Liver (tissue), 8 donors: ENCODE measurements at regions not wholly inside any gene's neighbourhood (a gene's known extent, or its start where the extent isn't known, plus 50 kb on each side); places are given as distances from the start of the nearest gene placed in this dataset.

Source experiments
- DNase-seq: peaks from one replicate; pipeline ENCODE4 v3.0.0-alpha.2; 2017; ENCODE audit warnings: low spot score
- H3K27ac ChIP-seq, 2 donors: one replicate each; pipeline ENCODE4 v1.7.0; 2013; ENCODE audit warnings: inconsistent platforms in 2 of 2, low read length in 2 of 2, control low read depth in 1 of 2, low read depth in 1 of 2, mild to moderate bottlenecking in 1 of 2
- H3K27me3 ChIP-seq, 4 donors: one replicate each; pipeline versions ENCODE4 v1.6.1 to v1.7.0; 2013; ENCODE audit warnings: low read length in 3 of 4, inconsistent platforms in 1 of 4, mild to moderate bottlenecking in 1 of 4, moderate library complexity in 1 of 4; ENCODE audit not compliant: control insufficient read depth in 4 of 4, insufficient read depth in 4 of 4
- H3K36me3 ChIP-seq, 4 donors: one replicate each; pipeline versions ENCODE4 v1.6.1 to v1.7.0; 2013; ENCODE audit warnings: low read length in 3 of 4, mild to moderate bottlenecking in 3 of 4, low read depth in 1 of 4, moderate library complexity in 1 of 4; ENCODE audit not compliant: control insufficient read depth in 4 of 4, insufficient read depth in 3 of 4
- H3K4me1 ChIP-seq, 4 donors: one replicate each; pipeline versions ENCODE4 v1.6.1 to v1.7.0; 2013; ENCODE audit warnings: low read length in 3 of 4, mild to moderate bottlenecking in 3 of 4, moderate library complexity in 1 of 4; ENCODE audit not compliant: control insufficient read depth in 4 of 4, insufficient read depth in 4 of 4
- H3K4me3 ChIP-seq, 3 donors: one replicate each; pipeline versions ENCODE4 v1.6.1 to v1.7.0; 2013; ENCODE audit warnings: low read length in 3 of 3, control low read depth in 1 of 3, low read depth in 1 of 3, mild to moderate bottlenecking in 1 of 3
- H3K9ac ChIP-seq, 2 donors: one replicate each; pipeline ENCODE4 v1.7.0; 2013; ENCODE audit warnings: low read length in 2 of 2, mild to moderate bottlenecking in 2 of 2, moderate library complexity in 2 of 2, control low read depth in 1 of 2, low read depth in 1 of 2
- H3K9me3 ChIP-seq, 4 donors: one replicate each; pipeline versions ENCODE4 v1.6.1 to v1.7.0; 2013; ENCODE audit warnings: low read length in 3 of 4; ENCODE audit not compliant: control insufficient read depth in 4 of 4
- ATF3 ChIP-seq: IDR thresholded peaks from 2 replicates; pipeline ENCODE4 v1.6.1; 2016; ENCODE audit warnings: antibody characterized with exemption
- CTCF ChIP-seq: fragments of 150-350 bp; IDR thresholded peaks from 2 replicates; pipeline ENCODE4 v1.5.1; 2017; ENCODE audit warnings: improper control_type of control experiment, low read depth, low read length; ENCODE audit not compliant: missing input control
- EGR1 ChIP-seq, 2 donors: IDR thresholded peaks; 2 replicates each; pipeline ENCODE4 v1.6.1; 2016 to 2018; ENCODE audit warnings: antibody characterized with exemption in 2 of 2, low read depth in 2 of 2
- FOXA1 ChIP-seq: IDR thresholded peaks from 2 replicates; pipeline ENCODE4 v1.6.1; 2016; ENCODE audit warnings: antibody characterized with exemption
- FOXA2 ChIP-seq: IDR thresholded peaks from 2 replicates; pipeline ENCODE4 v1.6.1; 2016; ENCODE audit warnings: antibody characterized with exemption
- GABPA ChIP-seq, 2 donors: IDR thresholded peaks in 1 of 2; conservative IDR thresholded peaks in 1 of 2; 2 replicates each; pipeline ENCODE4 v1.6.1; 2016; ENCODE audit warnings: antibody characterized with exemption in 2 of 2, mild to moderate bottlenecking in 1 of 2, moderate library complexity in 1 of 2
- HNF4A ChIP-seq, 2 donors: conservative IDR thresholded peaks; 2 replicates each; pipeline ENCODE4 v1.6.1; 2016; ENCODE audit warnings: antibody characterized with exemption in 2 of 2, mild to moderate bottlenecking in 2 of 2
- HNF4G ChIP-seq: IDR thresholded peaks from 2 replicates; pipeline ENCODE4 v1.6.1; 2016; ENCODE audit warnings: antibody characterized with exemption
- JUND ChIP-seq, 2 donors: IDR thresholded peaks; 2 replicates each; pipeline ENCODE4 v1.6.1; 2016; ENCODE audit warnings: antibody characterized with exemption in 2 of 2
- NR2F2 ChIP-seq: IDR thresholded peaks from 2 replicates; pipeline ENCODE4 v1.6.1; 2016; ENCODE audit warnings: antibody characterized with exemption
- RAD21 ChIP-seq, 2 donors: IDR thresholded peaks; 2 replicates each; pipeline ENCODE4 v1.6.1; 2016; ENCODE audit warnings: antibody characterized with exemption in 2 of 2, mild to moderate bottlenecking in 2 of 2
- REST ChIP-seq: IDR thresholded peaks from 2 replicates; pipeline ENCODE4 v1.6.1; 2016; ENCODE audit warnings: antibody characterized with exemption, mild to moderate bottlenecking
- RXRA ChIP-seq, 2 donors: IDR thresholded peaks; 2 replicates each; pipeline ENCODE4 v1.6.1; 2017 to 2018; ENCODE audit warnings: antibody characterized with exemption in 2 of 2, mild to moderate bottlenecking in 1 of 2
- SP1 ChIP-seq: IDR thresholded peaks from 2 replicates; pipeline ENCODE4 v1.6.1; 2018; ENCODE audit warnings: antibody characterized with exemption, mild to moderate bottlenecking
- TAF1 ChIP-seq: conservative IDR thresholded peaks from 2 replicates; pipeline ENCODE4 v1.6.1; 2016; ENCODE audit warnings: antibody characterized with exemption, mild to moderate bottlenecking
- YY1 ChIP-seq: IDR thresholded peaks from 2 replicates; pipeline ENCODE4 v1.6.1; 2016; ENCODE audit warnings: antibody characterized with exemption, mild to moderate bottlenecking
- WGBS: extraction: QIAGEN DNeasy Blood & Tissue Kit; methylation state at CpG from one replicate; pipeline ENCODE4 v1.1.7; 2013; 5-methylcytosine and 5-hydroxymethylcytosine counted together
- TF ChIP-seq, protein P1 (sequence below): IDR thresholded peaks from 2 replicates; pipeline ENCODE4 v1.6.1; 2016; ENCODE audit warnings: antibody characterized with exemption
- TF ChIP-seq, protein P2 (sequence below): IDR thresholded peaks from 2 replicates; pipeline ENCODE4 v1.6.1; 2016; ENCODE audit warnings: antibody characterized with exemption
- donor health status: healthy.
- donor health status: healthy.
- donor health status: healthy.
- donor health status: healthy.
- donor health status: healthy.

DNA sequence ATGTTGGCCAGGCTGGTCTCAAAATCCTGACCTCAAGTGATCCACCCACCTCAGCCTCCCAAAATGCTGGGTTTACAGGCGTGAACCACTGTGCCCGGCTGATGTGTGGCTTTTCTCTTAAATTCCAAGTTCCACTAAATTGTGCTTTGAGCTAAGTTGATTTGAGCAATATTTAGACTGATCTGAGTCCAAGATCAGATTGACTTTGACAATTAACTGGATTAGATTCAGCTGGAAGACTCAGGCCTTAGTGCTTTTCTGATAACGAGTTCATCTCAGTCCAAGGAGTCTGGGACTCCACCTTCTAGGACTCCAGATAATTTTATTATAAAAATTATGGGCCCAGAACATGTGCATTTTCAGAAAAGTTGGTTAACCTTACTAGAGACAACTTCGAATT, 94.4 kb upstream of the FAM174B start:
- Histone ChIP-seq H3K9ac (no peak overlapping the region), H3K4me1 (no peaks in the 10 kb centered on the region), H3K9me3 (no peaks in the 10 kb centered on the region), H3K36me3 (no peaks in the 10 kb centered on the region), H3K27ac (no peak overlapping the region), H3K27me3 (no peaks in the 10 kb centered on the region), H3K4me3 (no peak overlapping the region)
- no peak for DNase-seq
- TF ChIP-seq ATF3, result no peak
- TF ChIP-seq, protein P1, sequence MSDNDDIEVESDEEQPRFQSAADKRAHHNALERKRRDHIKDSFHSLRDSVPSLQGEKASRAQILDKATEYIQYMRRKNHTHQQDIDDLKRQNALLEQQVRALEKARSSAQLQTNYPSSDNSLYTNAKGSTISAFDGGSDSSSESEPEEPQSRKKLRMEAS, result no peak
- TF ChIP-seq HNF4G, result no peak
- TF ChIP-seq RAD21 (IDR thresholded peaks at IDR 0.05), result no peak
- no peak for TF ChIP-seq CTCF
- TF ChIP-seq FOXA1, result no peak
- TF ChIP-seq RXRA (IDR thresholded peaks at IDR 0.05), result no peak
- no peak for TF ChIP-seq EGR1 (IDR thresholded peaks at IDR 0.05; ENCODE audit: low read depth in 2 of 2)
- no peak for TF ChIP-seq SP1
- TF ChIP-seq REST, result no peak
- no peak for TF ChIP-seq GABPA (IDR thresholded peaks at IDR 0.05 in 1 of 2, conservative IDR thresholded peaks at IDR 0.05 in 1 of 2)
- TF ChIP-seq YY1, result no peak
- no peak for TF ChIP-seq TAF1
- TF ChIP-seq HNF4A (conservative IDR thresholded peaks at IDR 0.05), result no peak
- TF ChIP-seq NR2F2, result no peak
- TF ChIP-seq FOXA2, result no peak
- no peak for TF ChIP-seq JUND (IDR thresholded peaks at IDR 0.05)
- TF ChIP-seq, protein P2, sequence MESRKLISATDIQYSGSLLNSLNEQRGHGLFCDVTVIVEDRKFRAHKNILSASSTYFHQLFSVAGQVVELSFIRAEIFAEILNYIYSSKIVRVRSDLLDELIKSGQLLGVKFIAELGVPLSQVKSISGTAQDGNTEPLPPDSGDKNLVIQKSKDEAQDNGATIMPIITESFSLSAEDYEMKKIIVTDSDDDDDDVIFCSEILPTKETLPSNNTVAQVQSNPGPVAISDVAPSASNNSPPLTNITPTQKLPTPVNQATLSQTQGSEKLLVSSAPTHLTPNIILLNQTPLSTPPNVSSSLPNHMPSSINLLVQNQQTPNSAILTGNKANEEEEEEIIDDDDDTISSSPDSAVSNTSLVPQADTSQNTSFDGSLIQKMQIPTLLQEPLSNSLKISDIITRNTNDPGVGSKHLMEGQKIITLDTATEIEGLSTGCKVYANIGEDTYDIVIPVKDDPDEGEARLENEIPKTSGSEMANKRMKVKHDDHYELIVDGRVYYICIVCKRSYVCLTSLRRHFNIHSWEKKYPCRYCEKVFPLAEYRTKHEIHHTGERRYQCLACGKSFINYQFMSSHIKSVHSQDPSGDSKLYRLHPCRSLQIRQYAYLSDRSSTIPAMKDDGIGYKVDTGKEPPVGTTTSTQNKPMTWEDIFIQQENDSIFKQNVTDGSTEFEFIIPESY, result no peak
- WGBS, result 90% methylated on average over 4 of the region's 4 CpGs
